Ecto neural progenitor cell (in vitro differentiated cells): ENCODE measurements at regions not wholly inside any gene's neighbourhood (a gene's known extent, or its start where the extent isn't known, plus 50 kb on each side); places are given as distances from the start of the nearest gene placed in this dataset.

Source experiments
- DNase-seq: peaks from one replicate; pipeline ENCODE4 v3.0.0-alpha.2; 2018; ENCODE audit warnings: low spot score

- no peak for DNase-seq
Measured at GRCh38 chr16:82358161-82358560, 188.1 kb upstream of the MPHOSPH6 start.

GRCh38 chr16:82357237-82357636, 187.2 kb upstream of the MPHOSPH6 start:
- no peak for DNase-seq

- DNase-seq: no peak
Measured at GRCh38 chr16:82350560-82350959, 180.5 kb upstream of the MPHOSPH6 start.

- no peak for DNase-seq
Measured at GRCh38 chr16:82345318-82345717, 175.3 kb upstream of the MPHOSPH6 start.

- DNase-seq: no peak
Measured at GRCh38 chr16:82344157-82344556, 174.1 kb upstream of the MPHOSPH6 start.

- DNase-seq: no peak
Measured at GRCh38 chr16:82341146-82341669, 171.2 kb upstream of the MPHOSPH6 start.

GRCh38 chr16:82340531-82340930, 170.5 kb upstream of the MPHOSPH6 start:
- no peak for DNase-seq

- DNase-seq: no peak
Measured at GRCh38 chr16:82337355-82337754, 167.3 kb upstream of the MPHOSPH6 start.

GRCh38 chr16:82331974-82332750, 162.1 kb upstream of the MPHOSPH6 start:
- no peak for DNase-seq

GRCh38 chr16:82331397-82331796, 161.4 kb upstream of the MPHOSPH6 start:
- no peak for DNase-seq

GRCh38 chr16:82329504-82330192, 159.6 kb upstream of the MPHOSPH6 start:
- DNase-seq: no peak

GRCh38 chr16:82328881-82329469, 159.0 kb upstream of the MPHOSPH6 start:
- DNase-seq: no peak

GRCh38 chr16:82323171-82323570, 153.1 kb upstream of the MPHOSPH6 start:
- DNase-seq: no peak

GRCh38 chr16:82322177-82322576, 152.2 kb upstream of the MPHOSPH6 start:
- no peak for DNase-seq

- no peak for DNase-seq
Measured at GRCh38 chr16:82319038-82319437, 149.0 kb upstream of the MPHOSPH6 start.

GRCh38 chr16:82317411-82318167, 147.6 kb upstream of the MPHOSPH6 start:
- no peak for DNase-seq

GRCh38 chr16:82313754-82314153, 143.7 kb upstream of the MPHOSPH6 start:
- DNase-seq: no peak

- DNase-seq: no peak
Measured at GRCh38 chr16:82311528-82311927, 141.5 kb upstream of the MPHOSPH6 start.

- no peak for DNase-seq
Measured at GRCh38 chr16:82302042-82302727, 132.2 kb upstream of the MPHOSPH6 start.

GRCh38 chr16:82301146-82301755, 131.2 kb upstream of the MPHOSPH6 start:
- no peak for DNase-seq

- no peak for DNase-seq
Measured at GRCh38 chr16:82300374-82300951, 130.4 kb upstream of the MPHOSPH6 start.
